ENCODE measurements at regions not wholly inside any gene's neighbourhood (a gene's known extent, or its start where the extent isn't known, plus 50 kb on each side); places are given as distances from the start of the nearest gene placed in this dataset.

- DNase-seq: no peak
- Histone ChIP-seq H3K79me1 (ENCODE audit: low read length) (no peaks in the 10 kb centered on the region), H3K23ac (ENCODE audit: low read length) (no peak overlapping the region), H4K91ac (ENCODE audit: low read depth, low read length) (no peak overlapping the region), H4K8ac (ENCODE audit: low read depth, low read length) (no peak overlapping the region), H2AK5ac (ENCODE audit: low read length) (no peak overlapping the region), H3K4me2 (ENCODE audit: low read length) (no peak overlapping the region), H3K36me3 (ENCODE audit: control insufficient read depth in 1 of 2, insufficient read depth in 2 of 2, low read length in 2 of 2) (no peaks in the 10 kb centered on the region), H2BK5ac (ENCODE audit: low read depth, low read length, poor library complexity) (no peak overlapping the region), H3K9ac (ENCODE audit: low read length) (no peak overlapping the region), H2AFZ (ENCODE audit: insufficient read depth, low read length, poor library complexity) (no peak overlapping the region), H3K14ac (ENCODE audit: low read length) (no peak overlapping the region), H3K9me3 (ENCODE audit: insufficient read depth, low read depth, low read length) (no peaks in the 10 kb centered on the region), H3K27me3 (ENCODE audit: insufficient read depth, low read length) (no peaks in the 10 kb centered on the region), H4K12ac (ENCODE audit: low read depth, low read length) (no peak overlapping the region), H3K4me1 (ENCODE audit: control insufficient read depth in 1 of 2, insufficient read depth in 2 of 2, low read length in 2 of 2) (no peaks in the 10 kb centered on the region), H2BK12ac (ENCODE audit: low read length) (no peak overlapping the region), H2BK120ac (ENCODE audit: insufficient read depth, low read length, poor library complexity) (no peak overlapping the region), H3K4ac (ENCODE audit: low read depth, low read length) (no peak overlapping the region), H3K4me3 (ENCODE audit: low read depth, low read length) (no peak overlapping the region), H3K18ac (ENCODE audit: low read length) (no peak overlapping the region), H3K27ac (ENCODE audit: low read depth, low read length) (no peak overlapping the region), H3K79me2 (ENCODE audit: control insufficient read depth, insufficient read depth, low read length, poor library complexity) (no peaks in the 10 kb centered on the region)
- no CpG with 5 or more reads among the region's 9 CpGs for WGBS (ENCODE audit: extremely low coverage, insufficient coverage, insufficient read length)
These were observed 163.7 kb downstream of the CDH26 start for GRCh38 chr20:60121903-60122302.

- no peak overlapping the region for H2BK120ac ChIP-seq (ENCODE audit: insufficient read depth, low read length, poor library complexity)
- H2AFZ ChIP-seq (ENCODE audit: insufficient read depth, low read length, poor library complexity): no peak overlapping the region
- no peak overlapping the region for H3K4ac ChIP-seq (ENCODE audit: low read depth, low read length)
- H3K4me2 ChIP-seq (ENCODE audit: low read length): no peak overlapping the region
- WGBS (ENCODE audit: extremely low coverage, insufficient coverage, insufficient read length): no CpG with 5 or more reads among the region's 4 CpGs
- H3K27ac ChIP-seq (ENCODE audit: low read depth, low read length): no peak overlapping the region
- H3K79me2 ChIP-seq (ENCODE audit: control insufficient read depth, insufficient read depth, low read length, poor library complexity): no peaks in the 10 kb centered on the region
- H3K4me1 ChIP-seq (ENCODE audit: control insufficient read depth in 1 of 2, insufficient read depth in 2 of 2, low read length in 2 of 2): no peaks in the 10 kb centered on the region
- no peak overlapping the region for H4K91ac ChIP-seq (ENCODE audit: low read depth, low read length)
- no peaks in the 10 kb centered on the region for H3K9me3 ChIP-seq (ENCODE audit: insufficient read depth, low read depth, low read length)
- H2BK5ac ChIP-seq (ENCODE audit: low read depth, low read length, poor library complexity): no peak overlapping the region
- no peak overlapping the region for H3K14ac ChIP-seq (ENCODE audit: low read length)
- H3K36me3 ChIP-seq (ENCODE audit: control insufficient read depth in 1 of 2, insufficient read depth in 2 of 2, low read length in 2 of 2): no peaks in the 10 kb centered on the region
- no peak overlapping the region for H3K9ac ChIP-seq (ENCODE audit: low read length)
- H4K12ac ChIP-seq (ENCODE audit: low read depth, low read length): no peak overlapping the region
- DNase-seq: no peak
- H2BK12ac ChIP-seq (ENCODE audit: low read length): no peak overlapping the region
- no peak overlapping the region for H3K4me3 ChIP-seq (ENCODE audit: low read depth, low read length)
- H3K23ac ChIP-seq (ENCODE audit: low read length): no peak overlapping the region
- no peak overlapping the region for H2AK5ac ChIP-seq (ENCODE audit: low read length)
- no peaks in the 10 kb centered on the region for H3K79me1 ChIP-seq (ENCODE audit: low read length)
- no peak overlapping the region for H4K8ac ChIP-seq (ENCODE audit: low read depth, low read length)
- H3K18ac ChIP-seq (ENCODE audit: low read length): no peak overlapping the region
- no peaks in the 10 kb centered on the region for H3K27me3 ChIP-seq (ENCODE audit: insufficient read depth, low read length)
These were observed 164.4 kb downstream of the CDH26 start for GRCh38 chr20:60122671-60123070.

GRCh38 chr20:60123096-60123495 is 164.9 kb downstream of the CDH26 start:
- DNase-seq: no peak
- no peak overlapping the region for H2AFZ ChIP-seq (ENCODE audit: insufficient read depth, low read length, poor library complexity)
- no peak overlapping the region for H4K8ac ChIP-seq (ENCODE audit: low read depth, low read length)
- no peak overlapping the region for H3K23ac ChIP-seq (ENCODE audit: low read length)
- WGBS (ENCODE audit: extremely low coverage, insufficient coverage, insufficient read length): no CpG with 5 or more reads among the region's 8 CpGs
- H3K9me3 ChIP-seq (ENCODE audit: insufficient read depth, low read depth, low read length): no peaks in the 10 kb centered on the region
- no peak overlapping the region for H3K18ac ChIP-seq (ENCODE audit: low read length)
- no peaks in the 10 kb centered on the region for H3K36me3 ChIP-seq (ENCODE audit: control insufficient read depth in 1 of 2, insufficient read depth in 2 of 2, low read length in 2 of 2)
- no peak overlapping the region for H2BK120ac ChIP-seq (ENCODE audit: insufficient read depth, low read length, poor library complexity)
- H3K27me3 ChIP-seq (ENCODE audit: insufficient read depth, low read length): no peaks in the 10 kb centered on the region
- H3K4me3 ChIP-seq (ENCODE audit: low read depth, low read length): no peak overlapping the region
- H3K79me2 ChIP-seq (ENCODE audit: control insufficient read depth, insufficient read depth, low read length, poor library complexity): no peaks in the 10 kb centered on the region
- no peak overlapping the region for H3K27ac ChIP-seq (ENCODE audit: low read depth, low read length)
- H4K91ac ChIP-seq (ENCODE audit: low read depth, low read length): no peak overlapping the region
- no peaks in the 10 kb centered on the region for H3K4me1 ChIP-seq (ENCODE audit: control insufficient read depth in 1 of 2, insufficient read depth in 2 of 2, low read length in 2 of 2)
- no peak overlapping the region for H2BK12ac ChIP-seq (ENCODE audit: low read length)
- H3K9ac ChIP-seq (ENCODE audit: low read length): no peak overlapping the region
- H4K12ac ChIP-seq (ENCODE audit: low read depth, low read length): no peak overlapping the region
- no peak overlapping the region for H2BK5ac ChIP-seq (ENCODE audit: low read depth, low read length, poor library complexity)
- H3K4ac ChIP-seq (ENCODE audit: low read depth, low read length): no peak overlapping the region
- H3K4me2 ChIP-seq (ENCODE audit: low read length): no peak overlapping the region
- no peaks in the 10 kb centered on the region for H3K79me1 ChIP-seq (ENCODE audit: low read length)
- no peak overlapping the region for H2AK5ac ChIP-seq (ENCODE audit: low read length)
- no peak overlapping the region for H3K14ac ChIP-seq (ENCODE audit: low read length)

- Histone ChIP-seq H2BK12ac (ENCODE audit: low read length) (no peak overlapping the region), H4K12ac (ENCODE audit: low read depth, low read length) (no peak overlapping the region), H3K27me3 (ENCODE audit: insufficient read depth, low read length) (no peaks in the 10 kb centered on the region), H3K14ac (ENCODE audit: low read length) (no peak overlapping the region), H3K9me3 (ENCODE audit: insufficient read depth, low read depth, low read length) (no peaks in the 10 kb centered on the region), H2AFZ (ENCODE audit: insufficient read depth, low read length, poor library complexity) (no peak overlapping the region), H3K9ac (ENCODE audit: low read length) (no peak overlapping the region), H3K18ac (ENCODE audit: low read length) (no peak overlapping the region), H3K4ac (ENCODE audit: low read depth, low read length) (no peak overlapping the region), H2BK120ac (ENCODE audit: insufficient read depth, low read length, poor library complexity) (no peak overlapping the region), H3K79me1 (ENCODE audit: low read length) (no peaks in the 10 kb centered on the region), H3K4me2 (ENCODE audit: low read length) (no peak overlapping the region), H3K4me1 (ENCODE audit: control insufficient read depth in 1 of 2, insufficient read depth in 2 of 2, low read length in 2 of 2) (no peaks in the 10 kb centered on the region), H4K91ac (ENCODE audit: low read depth, low read length) (no peak overlapping the region), H3K27ac (ENCODE audit: low read depth, low read length) (no peak overlapping the region), H4K8ac (ENCODE audit: low read depth, low read length) (no peak overlapping the region), H3K36me3 (ENCODE audit: control insufficient read depth in 1 of 2, insufficient read depth in 2 of 2, low read length in 2 of 2) (no peaks in the 10 kb centered on the region), H3K79me2 (ENCODE audit: control insufficient read depth, insufficient read depth, low read length, poor library complexity) (no peaks in the 10 kb centered on the region), H2BK5ac (ENCODE audit: low read depth, low read length, poor library complexity) (no peak overlapping the region), H3K4me3 (ENCODE audit: low read depth, low read length) (no peak overlapping the region), H2AK5ac (ENCODE audit: low read length) (no peak overlapping the region), H3K23ac (ENCODE audit: low read length) (no peak overlapping the region)
- WGBS (ENCODE audit: extremely low coverage, insufficient coverage, insufficient read length): no CpG with 5 or more reads among the region's 4 CpGs
- DNase-seq: no peak
These were observed 165.4 kb downstream of the CDH26 start for GRCh38 chr20:60123652-60124051.
